Panc1 (cell line): ENCODE measurements at regions not wholly inside any gene's neighbourhood (a gene's known extent, or its start where the extent isn't known, plus 50 kb on each side); places are given as distances from the start of the nearest gene placed in this dataset.

Experiments
- ATAC-seq: fragments of 200-7000 bp; cut with Tn5 transposase; 2 replicates; pipeline ENCODE4 v1.9.1; 2020; ENCODE audit warnings: mild to moderate bottlenecking, moderate library complexity
- BruUV-seq: library from RNA; stranded (reverse); fragments of 400-500 nt; replicated peaks from 2 replicates; lab custom pipeline; 2021; lab: Mats Ljungman, UMichigan
- CTCF ChIA-PET: fragments of 300-600 bp; sonication (Branson Sonifier 250); formaldehyde crosslinking; loops from one replicate; lab custom pipeline; 2022; ENCODE audit warnings: antibody characterized with exemption; lab: Charles Lee
- POLR2A ChIA-PET: fragments of 300-600 bp; sonication (Branson Sonifier 250); formaldehyde crosslinking; loops from one replicate; lab custom pipeline; 2022; ENCODE audit warnings: antibody characterized with exemption; lab: Charles Lee
- DNase-seq: peaks from one replicate; pipeline ENCODE4 v3.0.0-alpha.2; 2010; ENCODE audit warnings: low read depth, low spot score
- H3K27ac ChIP-seq: 2 replicates; pipeline ENCODE4 v1.5.1; 2011; ENCODE audit warnings: mild to moderate bottlenecking, low read length, inconsistent platforms
- H3K27me3 ChIP-seq: fragments of 200-500 bp; sonication (Bioruptor generic); 2 replicates; pipeline ENCODE4 v1.6.0; 2014; ENCODE audit warnings: low read length, inconsistent platforms; ENCODE audit not compliant: control insufficient read depth, insufficient read depth
- H3K36me3 ChIP-seq: fragments of 200-500 bp; sonication (Bioruptor generic); 2 replicates; pipeline ENCODE4 v1.5.1; 2014; ENCODE audit warnings: inconsistent platforms, mild to moderate bottlenecking, low read length, moderate library complexity; ENCODE audit not compliant: control insufficient read depth, insufficient read depth
- H3K4me1 ChIP-seq: 2 replicates; pipeline ENCODE4 v1.5.1; 2011; ENCODE audit warnings: inconsistent platforms, mild to moderate bottlenecking, low read length, moderate library complexity; ENCODE audit not compliant: control insufficient read depth, insufficient read depth
- H3K4me3 ChIP-seq, 2 experiments: 2 replicates each; pipeline ENCODE4 v1.5.1; 2011 to 2012; ENCODE audit warnings: low read depth in 2 of 2, low read length in 2 of 2, mild to moderate bottlenecking in 2 of 2, inconsistent platforms in 1 of 2, moderate library complexity in 1 of 2
- H3K9me3 ChIP-seq: fragments of 200-500 bp; sonication (Bioruptor generic); 2 replicates; pipeline ENCODE4 v1.5.1; 2014; ENCODE audit warnings: low read depth, mild to moderate bottlenecking, inconsistent platforms, low read length, moderate library complexity; ENCODE audit not compliant: control insufficient read depth, insufficient read depth
- CTCF ChIP-seq: fragments of 450-650 bp; IDR thresholded peaks from 2 replicates; pipeline ENCODE4 v1.5.1; 2017; ENCODE audit warnings: mild to moderate bottlenecking
- POLR2AphosphoS5 ChIP-seq: IDR thresholded peaks from 2 replicates; pipeline ENCODE4 v1.6.1; 2012; ENCODE audit warnings: mild to moderate bottlenecking, low read depth, low read length, moderate library complexity
- SIN3A ChIP-seq: IDR thresholded peaks from 2 replicates; pipeline ENCODE4 v1.6.1; 2012; ENCODE audit warnings: low read depth, mild to moderate bottlenecking, low read length, moderate library complexity, borderline replicate concordance; ENCODE audit not compliant: insufficient read depth
- TCF7L2 ChIP-seq: IDR thresholded peaks from 2 replicates; pipeline ENCODE4 v1.6.1; 2011; ENCODE audit warnings: mild to moderate bottlenecking, low read depth, low read length, inconsistent platforms
- in situ Hi-C: cut with HindIII; loops from 2 replicates; pipeline ENCODE4 v1.10.0; 2016; ENCODE audit warnings: low sequenced_read_pairs, low pct_unique_long_range_greater_than_20kb
- intact Hi-C: fragments of 100-400 bp; cut with micrococcal nuclease; formaldehyde crosslinking; loops from one replicate; pipeline ENCODE4 v1.10.0; 2022; ENCODE audit not compliant: unreplicated experiment
- TF ChIP-seq, protein P1 (sequence below), 2 experiments: IDR thresholded peaks; 2 replicates each; pipeline ENCODE4 v1.6.1; 2011 to 2012; ENCODE audit warnings: low read depth in 2 of 2, control low read depth in 1 of 2, low read length in 1 of 2, mild to moderate bottlenecking in 1 of 2, moderate library complexity in 1 of 2; ENCODE audit not compliant: insufficient read depth in 1 of 2

GRCh38 chr4:175277816-175278215 is 359.7 kb downstream of the ADAM29 start:
- Histone ChIP-seq H3K9me3 (no peaks in the 10 kb centered on the region), H3K27me3 (no peaks in the 10 kb centered on the region), H3K27ac (no peak overlapping the region), H3K4me3 (no peak overlapping the region), H3K4me1 (no peaks in the 10 kb centered on the region), H3K36me3 (no peaks in the 10 kb centered on the region)
- CTCF ChIA-PET = no interaction called here
- ATAC-seq (no peak), DNase-seq (no peak)
- intact Hi-C loops (no loop called here), in situ Hi-C loops (no loop called here)
- TF ChIP-seq POLR2AphosphoS5 (no peak), TCF7L2 (no peak), CTCF (no peak), SIN3A (no peak)
- TF ChIP-seq, protein P1, sequence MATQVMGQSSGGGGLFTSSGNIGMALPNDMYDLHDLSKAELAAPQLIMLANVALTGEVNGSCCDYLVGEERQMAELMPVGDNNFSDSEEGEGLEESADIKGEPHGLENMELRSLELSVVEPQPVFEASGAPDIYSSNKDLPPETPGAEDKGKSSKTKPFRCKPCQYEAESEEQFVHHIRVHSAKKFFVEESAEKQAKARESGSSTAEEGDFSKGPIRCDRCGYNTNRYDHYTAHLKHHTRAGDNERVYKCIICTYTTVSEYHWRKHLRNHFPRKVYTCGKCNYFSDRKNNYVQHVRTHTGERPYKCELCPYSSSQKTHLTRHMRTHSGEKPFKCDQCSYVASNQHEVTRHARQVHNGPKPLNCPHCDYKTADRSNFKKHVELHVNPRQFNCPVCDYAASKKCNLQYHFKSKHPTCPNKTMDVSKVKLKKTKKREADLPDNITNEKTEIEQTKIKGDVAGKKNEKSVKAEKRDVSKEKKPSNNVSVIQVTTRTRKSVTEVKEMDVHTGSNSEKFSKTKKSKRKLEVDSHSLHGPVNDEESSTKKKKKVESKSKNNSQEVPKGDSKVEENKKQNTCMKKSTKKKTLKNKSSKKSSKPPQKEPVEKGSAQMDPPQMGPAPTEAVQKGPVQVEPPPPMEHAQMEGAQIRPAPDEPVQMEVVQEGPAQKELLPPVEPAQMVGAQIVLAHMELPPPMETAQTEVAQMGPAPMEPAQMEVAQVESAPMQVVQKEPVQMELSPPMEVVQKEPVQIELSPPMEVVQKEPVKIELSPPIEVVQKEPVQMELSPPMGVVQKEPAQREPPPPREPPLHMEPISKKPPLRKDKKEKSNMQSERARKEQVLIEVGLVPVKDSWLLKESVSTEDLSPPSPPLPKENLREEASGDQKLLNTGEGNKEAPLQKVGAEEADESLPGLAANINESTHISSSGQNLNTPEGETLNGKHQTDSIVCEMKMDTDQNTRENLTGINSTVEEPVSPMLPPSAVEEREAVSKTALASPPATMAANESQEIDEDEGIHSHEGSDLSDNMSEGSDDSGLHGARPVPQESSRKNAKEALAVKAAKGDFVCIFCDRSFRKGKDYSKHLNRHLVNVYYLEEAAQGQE (IDR thresholded peaks at IDR 0.05; ENCODE audit: insufficient read depth in 1 of 2, low read depth in 2 of 2, low read length in 1 of 2) = no peak
- POLR2A ChIA-PET = no interaction called here
- BruUV-seq = no TSS peak

- in situ Hi-C loops = no loop called here
- TF ChIP-seq CTCF (no peak), SIN3A (no peak)
- TF ChIP-seq, protein P1 (IDR thresholded peaks at IDR 0.05; ENCODE audit: insufficient read depth in 1 of 2, low read depth in 2 of 2, low read length in 1 of 2) = no peak
- no TSS peak for BruUV-seq
- no peaks in the 10 kb centered on the region for H3K9me3 ChIP-seq
- H3K4me3 ChIP-seq = no peak overlapping the region
- H3K27me3 ChIP-seq = no peaks in the 10 kb centered on the region
- no peaks in the 10 kb centered on the region for H3K36me3 ChIP-seq
- H3K27ac ChIP-seq = no peak overlapping the region
- ATAC-seq = no peak
- intact Hi-C loops = no loop called here
- H3K4me1 ChIP-seq = no peaks in the 10 kb centered on the region
- POLR2A ChIA-PET = no interaction called here
- CTCF ChIA-PET = no interaction called here
- DNase-seq = no peak
Measured at GRCh38 chr4:175280153-175280552, 362.0 kb downstream of the ADAM29 start.
